ENCODE measurements at regions not wholly inside any gene's neighbourhood (a gene's known extent, or its start where the extent isn't known, plus 50 kb on each side); places are given as distances from the start of the nearest gene placed in this dataset.

DNA sequence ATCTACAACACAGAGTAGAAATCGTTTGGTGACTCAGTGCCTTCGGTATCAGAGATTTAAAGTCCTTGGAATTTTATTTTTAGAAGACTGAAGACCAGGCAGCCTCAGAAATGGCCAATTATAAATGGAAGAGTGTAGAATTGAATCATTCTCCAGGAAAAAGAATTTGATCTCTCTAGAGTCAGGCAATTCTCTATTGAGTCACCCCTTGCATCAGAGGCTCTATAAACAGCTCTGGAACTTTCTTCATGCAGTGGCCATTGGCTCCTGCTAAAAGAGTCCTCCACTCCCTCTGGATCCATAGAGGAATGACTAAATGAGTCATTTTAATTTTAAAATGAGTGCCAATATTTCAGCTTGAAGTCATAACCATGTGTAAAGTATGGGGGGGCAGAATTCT, 816.2 kb downstream of the TDRD15 start:
- Histone ChIP-seq H3K4me1 (no peaks in the 10 kb centered on the region), H3K27me3 (ENCODE audit: insufficient read depth in 3 of 3, low read length in 2 of 3) (no peaks in the 10 kb centered on the region), H3K4me3 (no peak overlapping the region), H3K27ac (no peak overlapping the region), H3K9me3 (no peaks in the 10 kb centered on the region), H3K36me3 (ENCODE audit: insufficient read depth in 1 of 2, low read depth in 1 of 2) (no peaks in the 10 kb centered on the region)
- WGBS, 3 donors: 58 to 72% (median 69%) methylated on average over 2 of the region's 2 CpGs
- DNase-seq: no peak
- no peak for ATAC-seq
- intact Hi-C loops (cut with DNase I): no loop called here
- TF ChIP-seq, protein P1, sequence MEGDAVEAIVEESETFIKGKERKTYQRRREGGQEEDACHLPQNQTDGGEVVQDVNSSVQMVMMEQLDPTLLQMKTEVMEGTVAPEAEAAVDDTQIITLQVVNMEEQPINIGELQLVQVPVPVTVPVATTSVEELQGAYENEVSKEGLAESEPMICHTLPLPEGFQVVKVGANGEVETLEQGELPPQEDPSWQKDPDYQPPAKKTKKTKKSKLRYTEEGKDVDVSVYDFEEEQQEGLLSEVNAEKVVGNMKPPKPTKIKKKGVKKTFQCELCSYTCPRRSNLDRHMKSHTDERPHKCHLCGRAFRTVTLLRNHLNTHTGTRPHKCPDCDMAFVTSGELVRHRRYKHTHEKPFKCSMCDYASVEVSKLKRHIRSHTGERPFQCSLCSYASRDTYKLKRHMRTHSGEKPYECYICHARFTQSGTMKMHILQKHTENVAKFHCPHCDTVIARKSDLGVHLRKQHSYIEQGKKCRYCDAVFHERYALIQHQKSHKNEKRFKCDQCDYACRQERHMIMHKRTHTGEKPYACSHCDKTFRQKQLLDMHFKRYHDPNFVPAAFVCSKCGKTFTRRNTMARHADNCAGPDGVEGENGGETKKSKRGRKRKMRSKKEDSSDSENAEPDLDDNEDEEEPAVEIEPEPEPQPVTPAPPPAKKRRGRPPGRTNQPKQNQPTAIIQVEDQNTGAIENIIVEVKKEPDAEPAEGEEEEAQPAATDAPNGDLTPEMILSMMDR (IDR thresholded peaks at IDR 0.05): no peak

DNA sequence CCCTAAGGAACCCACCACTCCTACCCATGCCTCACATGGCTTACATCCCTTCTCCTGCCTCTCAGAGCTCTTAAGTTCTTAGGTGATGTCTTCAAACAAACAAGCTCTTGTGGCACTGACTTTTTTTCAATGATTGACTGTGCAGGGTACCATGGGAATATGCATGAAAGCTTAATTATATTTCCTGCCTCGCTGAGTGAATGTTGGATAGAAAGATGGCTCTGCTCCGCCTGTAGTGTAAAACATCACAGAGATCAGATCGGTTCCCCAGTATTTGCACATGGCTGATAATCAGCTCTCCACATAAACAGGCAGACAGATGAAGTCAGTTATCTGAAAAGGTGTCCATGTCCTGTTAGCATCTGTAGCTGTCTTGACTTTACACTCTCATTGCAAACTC, 820.8 kb downstream of the TDRD15 start:
- Histone ChIP-seq H3K9me3 (no peaks in the 10 kb centered on the region), H3K4me3 (no peak overlapping the region), H3K27me3 (ENCODE audit: insufficient read depth in 3 of 3, low read length in 2 of 3) (no peaks in the 10 kb centered on the region), H3K4me1 (no peaks in the 10 kb centered on the region), H3K27ac (no peak overlapping the region), H3K36me3 (ENCODE audit: insufficient read depth in 1 of 2, low read depth in 1 of 2) (no peaks in the 10 kb centered on the region)
- TF ChIP-seq, protein P1 (IDR thresholded peaks at IDR 0.05): no peak
- WGBS, 3 donors: 69 to 76% (median 74%) methylated on average over 3 of the region's 3 CpGs
- DNase-seq (no peak), ATAC-seq (no peak)
- intact Hi-C loops (cut with DNase I): no loop called here

DNA sequence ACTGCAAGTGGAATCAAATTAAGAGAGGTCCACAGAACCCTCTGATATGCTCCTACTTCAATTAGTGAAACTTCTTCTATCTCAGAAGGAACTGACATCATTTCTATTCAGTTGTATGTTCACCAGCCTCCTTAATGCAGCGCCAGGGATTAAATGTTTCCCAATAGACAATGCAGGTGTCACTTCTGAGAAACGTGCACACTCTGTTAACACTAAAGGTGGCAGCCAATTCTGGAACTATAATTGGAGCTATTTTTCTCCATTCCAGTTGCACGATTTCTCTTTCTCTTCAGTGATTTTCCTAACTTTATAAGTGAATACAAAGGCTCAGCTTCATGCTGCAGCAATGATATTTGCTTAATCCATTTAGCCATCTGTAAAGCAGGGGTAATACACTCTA, 821.9 kb downstream of the TDRD15 start:
- Histone ChIP-seq H3K4me1 (no peaks in the 10 kb centered on the region), H3K9me3 (no peaks in the 10 kb centered on the region), H3K27me3 (ENCODE audit: insufficient read depth in 3 of 3, low read length in 2 of 3) (no peaks in the 10 kb centered on the region), H3K27ac (no peak overlapping the region), H3K36me3 (ENCODE audit: insufficient read depth in 1 of 2, low read depth in 1 of 2) (no peaks in the 10 kb centered on the region), H3K4me3 (no peak overlapping the region)
- intact Hi-C loops (cut with DNase I): no loop called here
- TF ChIP-seq, protein P1 (IDR thresholded peaks at IDR 0.05): no peak
- 64 to 69% (median 66%) methylated on average over 3 of the region's 3 CpGs for WGBS, 3 donors
- DNase-seq (no peak), ATAC-seq (no peak)

DNA sequence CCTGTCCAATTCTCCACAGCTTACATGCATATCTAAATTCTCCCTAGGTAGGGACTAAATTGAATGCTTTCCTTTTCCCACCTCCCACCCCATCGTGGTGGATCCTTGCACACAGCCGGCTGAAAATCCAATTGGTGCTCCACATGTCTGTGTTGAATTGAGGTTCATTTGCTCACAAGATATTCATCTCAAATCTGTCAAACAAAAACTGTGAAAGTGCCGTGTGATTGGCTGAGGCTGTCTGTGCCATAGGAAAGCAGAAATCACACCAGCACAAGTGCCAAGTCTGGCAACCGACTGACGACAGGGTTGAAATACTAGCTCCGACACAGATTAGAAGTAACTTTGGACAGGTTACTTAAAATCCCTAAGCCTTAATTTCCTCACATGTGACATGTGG, 823.3 kb downstream of the TDRD15 start:
- H3K9me3 ChIP-seq: no peaks in the 10 kb centered on the region
- H3K36me3 ChIP-seq (ENCODE audit: insufficient read depth in 1 of 2, low read depth in 1 of 2): no peaks in the 10 kb centered on the region
- H3K4me3 ChIP-seq: no peak overlapping the region
- no peak overlapping the region for H3K27ac ChIP-seq
- intact Hi-C loops (cut with DNase I): no loop called here
- H3K4me1 ChIP-seq: no peaks in the 10 kb centered on the region
- ATAC-seq (no peak), DNase-seq (no peak)
- H3K27me3 ChIP-seq (ENCODE audit: insufficient read depth in 3 of 3, low read length in 2 of 3): no peaks in the 10 kb centered on the region
- TF ChIP-seq, protein P1 (IDR thresholded peaks at IDR 0.05): no peak
- 56 to 69% (median 69%) methylated on average over 6 of the region's 6 CpGs for WGBS, 3 donors

DNA sequence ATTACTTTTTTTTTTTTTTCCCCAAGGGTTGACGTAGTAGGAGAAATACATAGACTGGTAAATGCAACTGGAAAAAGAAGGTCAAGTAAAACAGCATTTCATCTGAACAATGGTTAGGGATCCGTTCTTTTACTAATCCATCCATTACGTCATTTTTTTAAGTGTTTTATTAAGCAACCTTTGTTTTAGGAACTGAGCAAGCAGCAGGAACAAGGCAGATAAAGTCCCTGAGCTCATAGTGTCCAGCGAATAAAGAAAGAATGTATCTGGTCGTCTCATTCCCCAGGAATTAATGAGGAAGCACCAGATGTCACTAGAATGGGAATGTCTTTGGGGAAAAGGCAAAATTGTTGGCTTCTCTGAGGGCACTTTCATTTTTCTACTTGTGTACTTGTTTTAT, 842.4 kb downstream of the TDRD15 start:
- Histone ChIP-seq H3K27me3 (ENCODE audit: insufficient read depth in 3 of 3, low read length in 2 of 3) (no peaks in the 10 kb centered on the region), H3K36me3 (ENCODE audit: insufficient read depth in 1 of 2, low read depth in 1 of 2) (no peaks in the 10 kb centered on the region), H3K4me3 (no peak overlapping the region), H3K4me1 (no peaks in the 10 kb centered on the region), H3K9me3 (no peaks in the 10 kb centered on the region), H3K27ac (no peak overlapping the region)
- DNase-seq: no peak
- TF ChIP-seq, protein P1 (IDR thresholded peaks at IDR 0.05): no peak
- intact Hi-C loops (cut with DNase I): no loop called here
- WGBS, 3 donors: 54 to 66% (median 58%) methylated on average over 5 of the region's 5 CpGs
- no peak for ATAC-seq

Measured in psoas muscle (tissue), 7 donors.